H1 (cell line): ENCODE measurements at regions not wholly inside any gene's neighbourhood (a gene's known extent, or its start where the extent isn't known, plus 50 kb on each side); places are given as distances from the start of the nearest gene placed in this dataset.
"Not testable (repeated sequence)": the region's sequence is repeated elsewhere in the genome, so short reads cannot be mapped to it uniquely, and the experiment has no call there.

Experiments used
- CTCF ChIA-PET: fragments of 300-600 bp; sonication (Branson Sonifier 250); formaldehyde crosslinking; loops from one replicate; lab custom pipeline; 2021; ENCODE audit not compliant: partially characterized antibody; lab: Charles Lee
- POLR2A ChIA-PET: fragments of 300-600 bp; sonication (Branson Sonifier 250); formaldehyde crosslinking; loops from one replicate; lab custom pipeline; 2021; ENCODE audit warnings: inconsistent platforms; ENCODE audit not compliant: partially characterized antibody; lab: Charles Lee
- DNase-seq, 2 experiments: peaks; one replicate each; pipeline versions ENCODE4 v3.0.0 to v3.0.0-alpha.2; 2010 to 2022; ENCODE audit warnings: low spot score in 2 of 2, low read depth in 1 of 2, mixed read lengths in 1 of 2
- FAIRE-seq: peaks from 2 replicates; lab custom pipeline; 2011; peaks lifted over from hg19 to GRCh38; lab: Jason Lieb, UNC
- H2AFZ ChIP-seq: 2 replicates; pipeline ENCODE4 v1.8.1; 2012; ENCODE audit warnings: low read length, inconsistent platforms
- H2AK5ac ChIP-seq: 2 replicates; pipeline ENCODE4 v1.6.1; 2013; ENCODE audit warnings: low read depth, low read length
- H2BK120ac ChIP-seq: replicated peaks from 2 replicates; pipeline ENCODE3; 2013; ENCODE audit warnings: low read depth, low read length, inconsistent platforms
- H2BK12ac ChIP-seq: 2 replicates; pipeline ENCODE4 v1.6.1; 2013; ENCODE audit warnings: low read depth, low read length
- H2BK15ac ChIP-seq: 2 replicates; pipeline ENCODE4 v1.6.1; 2013; ENCODE audit warnings: low read length
- H2BK20ac ChIP-seq: 2 replicates; pipeline ENCODE4 v1.6.1; 2013; ENCODE audit warnings: low read length
- H2BK5ac ChIP-seq: 2 replicates; pipeline ENCODE4 v1.6.1; 2013; ENCODE audit warnings: low read depth, low read length
- H3K14ac ChIP-seq: 2 replicates; pipeline ENCODE4 v1.6.1; 2013; ENCODE audit warnings: inconsistent platforms; ENCODE audit not compliant: insufficient read length
- H3K18ac ChIP-seq: 2 replicates; pipeline ENCODE4 v1.6.1; 2013; ENCODE audit warnings: low read length; ENCODE audit errors: extremely low read depth
- H3K23ac ChIP-seq: 2 replicates; pipeline ENCODE4 v1.6.1; 2013; ENCODE audit warnings: inconsistent platforms; ENCODE audit not compliant: insufficient read length
- H3K23me2 ChIP-seq: 2 replicates; pipeline ENCODE4 v1.6.1; 2013; ENCODE audit warnings: low read depth, low read length
- H3K27ac ChIP-seq: 2 replicates; pipeline ENCODE4 v1.6.1; 2011; ENCODE audit warnings: low read depth, low read length, inconsistent platforms
- H3K27me3 ChIP-seq, 4 experiments: replicated peaks in 1 of 4; 1 replicate in 1 of 4; 2 replicates in 3 of 4; pipeline versions ENCODE4 v1.6.1 to v1.8.1; 2011 to 2013; ENCODE audit warnings: low read length in 3 of 4, mild to moderate bottlenecking in 3 of 4, inconsistent platforms in 2 of 4, mixed read lengths in 2 of 4, moderate library complexity in 1 of 4; ENCODE audit not compliant: control insufficient read depth in 3 of 4, insufficient read depth in 3 of 4; ENCODE audit errors: extremely low read depth in 1 of 4
- H3K36me3 ChIP-seq, 4 experiments: 2 replicates each; pipeline versions ENCODE4 v1.6.1 to v1.8.1; 2011 to 2013; ENCODE audit warnings: mild to moderate bottlenecking in 4 of 4, low read length in 3 of 4, moderate library complexity in 2 of 4, control low read depth in 1 of 4, inconsistent platforms in 1 of 4; ENCODE audit not compliant: insufficient read depth in 4 of 4, control insufficient read depth in 2 of 4
- H3K4ac ChIP-seq: replicated peaks from 2 replicates; pipeline ENCODE3; 2013; ENCODE audit warnings: low read length, low read depth, mixed read lengths, inconsistent platforms; ENCODE audit not compliant: insufficient read length
- H3K4me1 ChIP-seq, 4 experiments: replicated peaks in 1 of 4; 1 replicate in 1 of 4; 2 replicates in 3 of 4; pipeline versions ENCODE4 v1.6.1 to v1.8.1; 2011 to 2013; ENCODE audit warnings: low read length in 3 of 4, inconsistent platforms in 2 of 4, mixed read lengths in 1 of 4; ENCODE audit not compliant: insufficient read depth in 4 of 4, control insufficient read depth in 3 of 4
- H3K4me2 ChIP-seq, 2 experiments: 2 replicates each; pipeline versions ENCODE4 v1.6.1 to v1.8.1; 2011 to 2013; ENCODE audit warnings: low read depth in 2 of 2, low read length in 2 of 2, control low read depth in 1 of 2, inconsistent platforms in 1 of 2, mild to moderate bottlenecking in 1 of 2; ENCODE audit not compliant: insufficient read depth in 1 of 2
- H3K4me3 ChIP-seq, 4 experiments: fragments of 200-600, 300-600 bp in 1 of 4; sonication (generic), shearing (Covaris generic), sonication (Bioruptor Twin) in 1 of 4; 2 replicates each; pipeline versions ENCODE4 v1.5.1 to v1.8.1; 2011 to 2016; ENCODE audit warnings: low read length in 4 of 4, low read depth in 3 of 4, control low read depth in 2 of 4, inconsistent platforms in 2 of 4, mild to moderate bottlenecking in 2 of 4, mixed read lengths in 1 of 4, moderate library complexity in 1 of 4; ENCODE audit not compliant: insufficient read depth in 2 of 4; ENCODE audit errors: extremely low read depth in 1 of 4
- H3K56ac ChIP-seq: replicated peaks from 2 replicates; pipeline ENCODE3; 2013; ENCODE audit warnings: low read depth, mild to moderate bottlenecking, mixed read lengths, low read length, inconsistent platforms; ENCODE audit not compliant: insufficient read length
- H3K79me1 ChIP-seq: 2 replicates; pipeline ENCODE4 v1.6.1; 2013; ENCODE audit warnings: low read depth, low read length, control low read depth
- H3K79me2 ChIP-seq, 2 experiments: 2 replicates each; pipeline versions ENCODE4 v1.6.1 to v1.8.1; 2012 to 2013; ENCODE audit warnings: low read length in 2 of 2, mild to moderate bottlenecking in 2 of 2, inconsistent platforms in 1 of 2; ENCODE audit not compliant: insufficient read depth in 2 of 2, control insufficient read depth in 1 of 2
- H3K9ac ChIP-seq, 4 experiments: replicated peaks in 1 of 4; 1 replicate in 1 of 4; 2 replicates in 3 of 4; pipeline versions ENCODE4 v1.6.1 to v1.8.1; 2011 to 2013; ENCODE audit warnings: low read depth in 3 of 4, low read length in 3 of 4, control low read depth in 2 of 4, mild to moderate bottlenecking in 2 of 4, moderate library complexity in 2 of 4, inconsistent platforms in 1 of 4; ENCODE audit errors: extremely low read depth in 1 of 4
- H3K9me3 ChIP-seq, 2 experiments: 2 replicates each; pipeline versions ENCODE4 v1.6.1 to v1.8.1; 2012 to 2013; ENCODE audit warnings: mild to moderate bottlenecking in 2 of 2, moderate library complexity in 2 of 2, control low read depth in 1 of 2, inconsistent platforms in 1 of 2, low read depth in 1 of 2, low read length in 1 of 2, mixed read lengths in 1 of 2; ENCODE audit not compliant: insufficient read depth in 2 of 2
- H4K20me1 ChIP-seq, 2 experiments: replicated peaks in 1 of 2; 2 replicates each; pipeline versions ENCODE3 to v1.8.1; 2011 to 2013; ENCODE audit warnings: inconsistent platforms in 2 of 2, low read length in 2 of 2, mild to moderate bottlenecking in 1 of 2; ENCODE audit not compliant: insufficient read depth in 2 of 2, control insufficient read depth in 1 of 2
- H4K5ac ChIP-seq: 2 replicates; pipeline ENCODE4 v1.6.1; 2013; ENCODE audit warnings: low read length, low read depth, mixed read lengths, inconsistent platforms; ENCODE audit not compliant: insufficient read length
- H4K8ac ChIP-seq: 2 replicates; pipeline ENCODE4 v1.8.0; 2013; ENCODE audit warnings: mild to moderate bottlenecking, moderate library complexity, low read length, inconsistent platforms; ENCODE audit not compliant: insufficient read depth; ENCODE audit errors: extremely low read depth
- H4K91ac ChIP-seq: replicated peaks from 2 replicates; pipeline ENCODE3; 2013; ENCODE audit warnings: low read length, mixed read lengths, inconsistent platforms; ENCODE audit not compliant: insufficient read length
- KDM1A ChIP-seq: fragments of 200-600, 300-600 bp; sonication (generic); IDR thresholded peaks from 2 replicates; pipeline ENCODE4 v1.7.1; 2016; ENCODE audit warnings: mild to moderate bottlenecking, low read length, borderline replicate concordance
- MAFK ChIP-seq: IDR thresholded peaks from 2 replicates; pipeline ENCODE4 v1.6.1; 2012; ENCODE audit warnings: low read depth, mild to moderate bottlenecking, improper control_type of control experiment, low read length
- TAF1 ChIP-seq: IDR thresholded peaks from 2 replicates; pipeline ENCODE4 v1.6.1; 2011; ENCODE audit warnings: mild to moderate bottlenecking, low read depth, low read length
- WGBS, 2 experiments: shearing (Covaris generic) in 1 of 2; methylation state at CpG; one replicate each; pipeline versions ENCODE4 v1.1.6 to v1.1.7; 2013 to 2015; ENCODE audit warnings: low lambda C conversion rate in 2 of 2, mixed read lengths in 2 of 2, inconsistent platforms in 1 of 2, low coverage in 1 of 2, missing lambda C conversion rate in 1 of 2; ENCODE audit not compliant: insufficient replicate concordance in 2 of 2, insufficient coverage in 1 of 2, insufficient read length in 1 of 2; ENCODE audit errors: extremely low coverage in 1 of 2, missing lambda C conversion rate in 1 of 2; 5-methylcytosine and 5-hydroxymethylcytosine counted together

DNA sequence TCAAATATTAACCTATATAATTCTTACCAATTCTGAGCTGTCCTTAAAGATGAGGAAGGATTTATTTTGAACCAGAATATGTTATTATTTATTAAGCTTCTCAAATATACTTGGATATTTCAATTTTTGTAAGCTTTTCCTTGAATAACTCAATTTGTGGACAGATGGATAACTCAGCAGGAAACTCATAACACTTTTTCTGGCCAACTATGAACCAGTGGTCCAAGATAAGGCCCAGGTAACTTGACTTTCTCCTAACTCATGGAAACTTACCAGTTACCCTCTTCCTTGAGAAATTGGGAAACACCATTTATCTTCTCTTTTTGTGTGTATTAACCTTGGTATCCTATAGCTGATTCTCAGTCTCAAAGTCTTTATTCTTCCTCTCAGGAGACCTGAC is 427.5 kb upstream of the SYNCRIP start:
- TF ChIP-seq KDM1A = no peak
- no peak for TF ChIP-seq MAFK
- TF ChIP-seq TAF1 = no peak
- H3K27me3 ChIP-seq = no peaks in the 10 kb centered on the region
- no peak overlapping the region for H4K8ac ChIP-seq
- POLR2A ChIA-PET = no interaction called here
- no peak overlapping the region for H2BK15ac ChIP-seq
- no peaks in the 10 kb centered on the region for H3K23me2 ChIP-seq
- no peaks in the 10 kb centered on the region for H3K79me1 ChIP-seq
- no peaks in the 10 kb centered on the region for H3K36me3 ChIP-seq
- no peak overlapping the region for H2BK5ac ChIP-seq
- H3K23ac ChIP-seq = no peak overlapping the region
- H3K4ac ChIP-seq = no peak overlapping the region
- H3K4me1 ChIP-seq = no peaks in the 10 kb centered on the region
- H3K27ac ChIP-seq = no peak overlapping the region
- no peak overlapping the region for H3K4me3 ChIP-seq
- peaks cover 0 to 2% of the 10 kb centered on the region in 2 experiments; a peak in 1 of 4 replicates for H3K9me3 ChIP-seq
- no peak overlapping the region for H3K9ac ChIP-seq
- no peak overlapping the region for H3K56ac ChIP-seq
- FAIRE-seq (no peak), DNase-seq (no peak)
- H3K18ac ChIP-seq = no peak overlapping the region
- H4K5ac ChIP-seq = no peak overlapping the region
- CTCF ChIA-PET = interaction anchor here (0.5 to 1.0 kb wide), 2 partner anchors 14 to 655 kb away, joined by 3 read pairs; no protein-coding TSS in a partner anchor
- H3K4me2 ChIP-seq = no peak overlapping the region
- no peaks in the 10 kb centered on the region for H3K79me2 ChIP-seq
- no peak overlapping the region for H3K14ac ChIP-seq
- no peak overlapping the region for H2BK12ac ChIP-seq
- H2AK5ac ChIP-seq = no peak overlapping the region
- no peaks in the 10 kb centered on the region for H4K20me1 ChIP-seq
- no peak overlapping the region for H4K91ac ChIP-seq
- no peak overlapping the region for H2AFZ ChIP-seq
- no peak overlapping the region for H2BK20ac ChIP-seq
- H2BK120ac ChIP-seq = no peak overlapping the region

DNA sequence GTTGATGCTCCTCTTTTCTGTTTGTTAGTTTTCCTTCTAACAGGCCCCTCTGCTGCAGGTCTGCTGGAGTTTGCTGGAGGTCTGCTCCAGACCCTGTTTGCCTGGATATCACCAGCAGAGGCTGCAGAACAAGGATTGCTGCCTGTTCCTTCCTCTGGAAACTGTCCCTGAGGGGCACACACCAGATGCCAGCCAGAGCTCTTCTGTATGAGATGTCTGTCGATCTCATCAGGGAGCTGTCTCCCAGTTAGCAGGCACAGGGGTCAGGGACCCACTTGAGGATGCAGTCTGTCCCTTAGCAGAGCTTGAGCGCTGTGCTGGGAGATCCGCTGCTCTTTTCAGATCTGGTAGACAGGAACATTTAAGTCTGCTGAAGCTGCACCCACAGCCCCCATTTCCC is 422.3 kb upstream of the SYNCRIP start:
- H3K27me3 ChIP-seq, DNase-seq, H2BK20ac ChIP-seq, H3K79me1 ChIP-seq, H3K14ac ChIP-seq, H3K4ac ChIP-seq, H2AFZ ChIP-seq, H4K8ac ChIP-seq, H2AK5ac ChIP-seq, POLR2A ChIA-PET, CTCF ChIA-PET, H2BK5ac ChIP-seq, H4K20me1 ChIP-seq, H3K56ac ChIP-seq, FAIRE-seq, H4K5ac ChIP-seq, H3K23ac ChIP-seq, H3K23me2 ChIP-seq, H3K4me2 ChIP-seq, H2BK15ac ChIP-seq, H3K9me3 ChIP-seq, H3K79me2 ChIP-seq, H3K18ac ChIP-seq, H2BK12ac ChIP-seq, H3K9ac ChIP-seq, H4K91ac ChIP-seq, H3K27ac ChIP-seq, H2BK120ac ChIP-seq, H3K4me1 ChIP-seq, H3K36me3 ChIP-seq, H3K4me3 ChIP-seq: not testable (repeated sequence)
- 100% methylated on average over 3 of the region's 3 CpGs; no CpG with 5 or more reads in 1 of the 2 experiments for WGBS, 2 experiments
